Neural cell (in vitro differentiated cells): ENCODE measurements at regions not wholly inside any gene's neighbourhood (a gene's known extent, or its start where the extent isn't known, plus 50 kb on each side); places are given as distances from the start of the nearest gene placed in this dataset.

Experiments
- H2AFZ ChIP-seq: fragments of 200-600, 300-800 bp; sonication (generic), shearing (Covaris generic); 2 replicates; pipeline ENCODE4 v1.6.0; 2014; ENCODE audit warnings: low read depth, mild to moderate bottlenecking, antibody characterized with exemption, low read length, moderate library complexity
- H3F3A ChIP-seq: fragments of 200-600 bp; shearing (Covaris generic); 2 replicates; pipeline ENCODE4 v1.6.1; 2016; ENCODE audit warnings: mild to moderate bottlenecking, moderate library complexity, mixed read lengths, antibody characterized with exemption, low read length; ENCODE audit not compliant: insufficient read depth, poor library complexity, severe bottlenecking
- H3K27ac ChIP-seq: fragments of 200-600, 300-800 bp; sonication (generic), shearing (Covaris generic); 2 replicates; pipeline ENCODE4 v1.5.1; 2014; ENCODE audit warnings: mild to moderate bottlenecking, low read length, moderate library complexity
- H3K27me3 ChIP-seq: fragments of 300-800, 200-600 bp; sonication (generic), shearing (Covaris generic); 2 replicates; pipeline ENCODE4 v1.6.0; 2014; ENCODE audit warnings: mild to moderate bottlenecking, low read depth, low read length, moderate library complexity; ENCODE audit not compliant: insufficient read depth
- H3K36me3 ChIP-seq: fragments of 300-800, 200-600 bp; sonication (generic), shearing (Covaris generic); 2 replicates; pipeline ENCODE4 v1.5.1; 2014; ENCODE audit warnings: mild to moderate bottlenecking, antibody characterized with exemption, low read length, moderate library complexity; ENCODE audit not compliant: insufficient read depth
- H3K4me2 ChIP-seq: fragments of 300-800, 200-600 bp; sonication (generic), shearing (Covaris generic); 2 replicates; pipeline ENCODE4 v1.6.0; 2014; ENCODE audit warnings: mild to moderate bottlenecking, low read length
- H3K4me3 ChIP-seq: fragments of 300-800, 200-600 bp; sonication (generic), shearing (Covaris generic); 2 replicates; pipeline ENCODE4 v1.5.1; 2014; ENCODE audit warnings: mild to moderate bottlenecking, low read length, moderate library complexity
- H3K79me2 ChIP-seq: fragments of 200-600 bp; shearing (Covaris generic); replicated peaks from 2 replicates; pipeline ENCODE4 v1.6.0; 2014; ENCODE audit warnings: mild to moderate bottlenecking, low read length, moderate library complexity; ENCODE audit not compliant: insufficient read depth
- H3K9ac ChIP-seq: fragments of 300-800, 200-600 bp; sonication (generic), shearing (Covaris generic); 2 replicates; pipeline ENCODE4 v1.6.1; 2016; ENCODE audit warnings: mild to moderate bottlenecking, low read length, mixed read lengths
- H3K9me2 ChIP-seq: fragments of 200-600 bp; shearing (Covaris generic); 2 replicates; pipeline ENCODE4 v1.6.1; 2016; ENCODE audit warnings: mild to moderate bottlenecking, low read length, mixed read lengths; ENCODE audit not compliant: insufficient read depth
- H3K9me3 ChIP-seq: fragments of 200-600, 300-800 bp; sonication (generic), shearing (Covaris generic); 2 replicates; pipeline ENCODE4 v1.6.1; 2016; ENCODE audit warnings: mild to moderate bottlenecking, mixed run types, low read length, moderate library complexity, mixed read lengths
- H4K20me1 ChIP-seq: fragments of 200-600 bp; shearing (Covaris generic); 2 replicates; pipeline ENCODE4 v1.6.1; 2016; ENCODE audit warnings: mild to moderate bottlenecking, mixed run types; ENCODE audit not compliant: insufficient read depth
- EP300 ChIP-seq: fragments of 450-650 bp; conservative IDR thresholded peaks from 2 replicates; pipeline ENCODE4 v1.6.1; 2014; ENCODE audit warnings: antibody characterized with exemption, mild to moderate bottlenecking, moderate library complexity; ENCODE audit not compliant: poor library complexity, severe bottlenecking
- EZH2 ChIP-seq: fragments of 200-600, 300-800 bp; shearing (Covaris generic), sonication (generic); IDR thresholded peaks from 2 replicates; pipeline ENCODE4 v1.6.1; 2014; ENCODE audit warnings: antibody characterized with exemption, low read length, borderline replicate concordance, mild to moderate bottlenecking; ENCODE audit not compliant: insufficient read depth, poor library complexity, severe bottlenecking
- MXI1 ChIP-seq: fragments of 450-650 bp; conservative IDR thresholded peaks from 2 replicates; pipeline ENCODE4 v1.6.1; 2014; ENCODE audit warnings: antibody characterized with exemption, mild to moderate bottlenecking; ENCODE audit not compliant: poor library complexity, severe bottlenecking
- POLR2AphosphoS5 ChIP-seq: IDR thresholded peaks from 2 replicates; pipeline ENCODE4 v1.6.1; 2012
- RAD21 ChIP-seq: fragments of 450-650 bp; conservative IDR thresholded peaks from 2 replicates; pipeline ENCODE4 v1.6.1; 2014; ENCODE audit warnings: antibody characterized with exemption, mild to moderate bottlenecking, moderate library complexity
- REST ChIP-seq: IDR thresholded peaks from 2 replicates; pipeline ENCODE4 v1.6.1; 2012; ENCODE audit warnings: borderline replicate concordance
- SMC3 ChIP-seq: fragments of 450-650 bp; conservative IDR thresholded peaks from 2 replicates; pipeline ENCODE4 v1.6.1; 2014; ENCODE audit warnings: antibody characterized with exemption, mild to moderate bottlenecking, moderate library complexity; ENCODE audit not compliant: poor library complexity
- TAF1 ChIP-seq: IDR thresholded peaks from 2 replicates; pipeline ENCODE4 v1.6.1; 2012; ENCODE audit warnings: low read depth
- TF ChIP-seq, protein P1 (sequence below): fragments of 450-650 bp; IDR thresholded peaks from 2 replicates; pipeline ENCODE4 v1.5.1; 2014; ENCODE audit warnings: antibody characterized with exemption, mild to moderate bottlenecking, moderate library complexity; ENCODE audit not compliant: poor library complexity, severe bottlenecking

- Histone ChIP-seq H4K20me1 (no peaks in the 10 kb centered on the region), H3K4me2 (no peak overlapping the region), H3K36me3 (no peaks in the 10 kb centered on the region), H3K9ac (no peak overlapping the region), H2AFZ (no peak overlapping the region), H3K9me2 (no peaks in the 10 kb centered on the region), H3K27me3 (no peaks in the 10 kb centered on the region), H3K27ac (no peak overlapping the region), H3K4me3 (no peak overlapping the region), H3F3A (no peaks in the 10 kb centered on the region), H3K79me2 (no peaks in the 10 kb centered on the region), H3K9me3 (no peaks in the 10 kb centered on the region)
- TF ChIP-seq EZH2: no peak
- no peak for TF ChIP-seq POLR2AphosphoS5
- TF ChIP-seq MXI1: no peak
- TF ChIP-seq EP300: no peak
- TF ChIP-seq SMC3: no peak
- no peak for TF ChIP-seq REST
- no peak for TF ChIP-seq TAF1
- TF ChIP-seq RAD21: no peak
- TF ChIP-seq, protein P1, sequence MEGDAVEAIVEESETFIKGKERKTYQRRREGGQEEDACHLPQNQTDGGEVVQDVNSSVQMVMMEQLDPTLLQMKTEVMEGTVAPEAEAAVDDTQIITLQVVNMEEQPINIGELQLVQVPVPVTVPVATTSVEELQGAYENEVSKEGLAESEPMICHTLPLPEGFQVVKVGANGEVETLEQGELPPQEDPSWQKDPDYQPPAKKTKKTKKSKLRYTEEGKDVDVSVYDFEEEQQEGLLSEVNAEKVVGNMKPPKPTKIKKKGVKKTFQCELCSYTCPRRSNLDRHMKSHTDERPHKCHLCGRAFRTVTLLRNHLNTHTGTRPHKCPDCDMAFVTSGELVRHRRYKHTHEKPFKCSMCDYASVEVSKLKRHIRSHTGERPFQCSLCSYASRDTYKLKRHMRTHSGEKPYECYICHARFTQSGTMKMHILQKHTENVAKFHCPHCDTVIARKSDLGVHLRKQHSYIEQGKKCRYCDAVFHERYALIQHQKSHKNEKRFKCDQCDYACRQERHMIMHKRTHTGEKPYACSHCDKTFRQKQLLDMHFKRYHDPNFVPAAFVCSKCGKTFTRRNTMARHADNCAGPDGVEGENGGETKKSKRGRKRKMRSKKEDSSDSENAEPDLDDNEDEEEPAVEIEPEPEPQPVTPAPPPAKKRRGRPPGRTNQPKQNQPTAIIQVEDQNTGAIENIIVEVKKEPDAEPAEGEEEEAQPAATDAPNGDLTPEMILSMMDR: no peak
Observed at GRCh38 chr1:195195423-195196057, 1412.7 kb downstream of the KCNT2 start.

DNA sequence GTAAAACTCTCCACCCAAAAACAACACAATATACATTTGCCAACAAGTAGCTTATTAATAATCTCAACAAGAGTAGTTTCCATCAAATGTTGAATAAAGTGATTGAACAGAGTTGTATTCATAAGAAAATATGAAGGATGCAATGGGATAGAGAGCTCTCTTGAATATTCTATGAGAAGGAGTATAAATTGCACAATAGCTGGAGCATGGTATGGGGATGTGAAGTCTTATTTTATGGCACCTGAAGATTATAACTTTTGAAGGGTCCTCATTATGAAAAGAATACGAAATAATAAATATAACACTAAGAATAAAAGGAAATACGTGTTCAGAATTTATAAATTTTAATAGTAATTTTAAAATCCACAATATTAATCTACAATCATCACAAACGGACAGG lies 1415.1 kb downstream of the KCNT2 start:
- H3K4me3 ChIP-seq: no peak overlapping the region
- no peaks in the 10 kb centered on the region for H3K9me3 ChIP-seq
- H3K9me2 ChIP-seq: no peaks in the 10 kb centered on the region
- no peak overlapping the region for H3K9ac ChIP-seq
- no peak overlapping the region for H3K27ac ChIP-seq
- H3F3A ChIP-seq: no peaks in the 10 kb centered on the region
- TF ChIP-seq, protein P1: no peak
- TF ChIP-seq RAD21 (no peak), SMC3 (no peak), EZH2 (no peak), TAF1 (no peak), MXI1 (no peak), EP300 (no peak), REST (no peak)
- no peaks in the 10 kb centered on the region for H4K20me1 ChIP-seq
- no peak overlapping the region for H2AFZ ChIP-seq
- no peaks in the 10 kb centered on the region for H3K27me3 ChIP-seq
- no peak overlapping the region for H3K4me2 ChIP-seq
- no peaks in the 10 kb centered on the region for H3K79me2 ChIP-seq
- H3K36me3 ChIP-seq: no peaks in the 10 kb centered on the region
